OCI-LY1 (cell line): ENCODE measurements at regions not wholly inside any gene's neighbourhood (a gene's known extent, or its start where the extent isn't known, plus 50 kb on each side); places are given as distances from the start of the nearest gene placed in this dataset.

Source experiments
- H2AFZ ChIP-seq: fragments of 200-600 bp; sonication (generic), shearing (Covaris generic); 2 replicates; pipeline ENCODE4 v1.6.0; 2014; ENCODE audit warnings: antibody characterized with exemption, mild to moderate bottlenecking, low read length
- H3F3A ChIP-seq: fragments of 200-600 bp; sonication (generic), shearing (Covaris generic); 2 replicates; pipeline ENCODE4 v1.6.0; 2014; ENCODE audit warnings: mild to moderate bottlenecking, antibody characterized with exemption, low read length, moderate library complexity; ENCODE audit not compliant: insufficient read depth
- H3K27ac ChIP-seq: fragments of 200-600 bp; sonication (generic); 2 replicates; pipeline ENCODE4 v1.5.1; 2014; ENCODE audit warnings: low read length, mixed run types, mild to moderate bottlenecking, low read depth; ENCODE audit not compliant: poor library complexity, severe bottlenecking
- H3K27me3 ChIP-seq: fragments of 200-600 bp; sonication (generic); 2 replicates; pipeline ENCODE4 v1.6.0; 2014; ENCODE audit warnings: antibody characterized with exemption, mild to moderate bottlenecking, low read length, moderate library complexity; ENCODE audit not compliant: insufficient read depth
- H3K36me3 ChIP-seq: fragments of 200-600 bp; sonication (generic); 2 replicates; pipeline ENCODE4 v1.6.1; 2014; ENCODE audit warnings: mild to moderate bottlenecking, antibody characterized with exemption, low read length, moderate library complexity, mixed read lengths; ENCODE audit not compliant: insufficient read depth
- H3K4me1 ChIP-seq: fragments of 200-600 bp; sonication (generic); 2 replicates; pipeline ENCODE4 v1.5.1; 2014; ENCODE audit warnings: mild to moderate bottlenecking, low read length, moderate library complexity; ENCODE audit not compliant: insufficient read depth, severe bottlenecking
- H3K4me2 ChIP-seq: fragments of 200-600 bp; sonication (generic), shearing (Covaris generic); 2 replicates; pipeline ENCODE4 v1.6.1; 2014; ENCODE audit warnings: low read length
- H3K4me3 ChIP-seq: fragments of 200-600 bp; sonication (generic); 2 replicates; pipeline ENCODE4 v1.5.1; 2014; ENCODE audit warnings: low read length, low read depth, mild to moderate bottlenecking, mixed read lengths; ENCODE audit not compliant: poor library complexity, severe bottlenecking
- H3K79me2 ChIP-seq: fragments of 200-600 bp; shearing (Covaris generic); 2 replicates; pipeline ENCODE4 v1.6.1; 2016; ENCODE audit warnings: mixed run types, low read length, mixed read lengths; ENCODE audit not compliant: insufficient read depth
- H3K9ac ChIP-seq: fragments of 200-600 bp; sonication (generic), shearing (Covaris generic); 2 replicates; pipeline ENCODE4 v1.6.1; 2014; ENCODE audit warnings: mild to moderate bottlenecking, low read length, mixed read lengths
- H3K9me2 ChIP-seq: fragments of 200-600 bp; sonication (generic), shearing (Covaris generic); 2 replicates; pipeline ENCODE4 v1.6.1; 2014; ENCODE audit warnings: low read depth, mild to moderate bottlenecking, low read length, mixed read lengths
- H3K9me3 ChIP-seq: fragments of 200-600 bp; shearing (Covaris generic); 2 replicates; pipeline ENCODE4 v1.6.1; 2014; ENCODE audit warnings: low read length, mixed read lengths
- H4K20me1 ChIP-seq: fragments of 200-600 bp; sonication (generic), shearing (Covaris generic); 2 replicates; pipeline ENCODE4 v1.6.0; 2016; ENCODE audit warnings: mild to moderate bottlenecking, low read length; ENCODE audit not compliant: insufficient read depth
- EZH2 ChIP-seq: fragments of 200-600 bp; sonication (generic), shearing (Covaris generic); IDR thresholded peaks from 2 replicates; pipeline ENCODE4 v1.8.0; 2017; ENCODE audit warnings: borderline replicate concordance, mixed run types, mild to moderate bottlenecking, antibody characterized with exemption, low read length, moderate library complexity, mixed read lengths
- TF ChIP-seq, protein P1 (sequence below): fragments of 200-600 bp; sonication (generic), shearing (Covaris generic); IDR thresholded peaks from 2 replicates; pipeline ENCODE4 v1.5.1; 2017; ENCODE audit warnings: mild to moderate bottlenecking, antibody characterized with exemption, low read length, moderate library complexity, mixed read lengths

DNA sequence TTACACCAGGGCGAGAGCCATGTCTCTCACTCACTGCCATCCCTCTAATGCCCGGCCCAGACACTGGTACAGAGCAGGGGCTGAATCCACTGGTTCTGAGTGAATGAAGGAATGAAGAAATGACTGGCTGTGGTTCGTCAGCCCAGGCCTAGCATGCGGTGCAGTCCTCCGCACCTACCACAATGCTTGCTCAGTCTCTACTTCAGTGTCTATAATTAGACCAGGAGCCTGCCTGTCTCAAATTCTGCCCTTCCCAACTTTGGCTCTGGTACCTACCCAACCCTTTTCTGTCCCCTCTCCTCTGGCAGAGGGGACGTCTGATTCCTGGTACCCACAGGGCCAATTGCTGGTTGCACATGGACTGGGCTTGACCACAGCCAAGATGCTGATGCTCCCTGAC, 118.2 kb upstream of the GRIK3 start:
- Histone ChIP-seq H2AFZ (no peak overlapping the region), H3F3A (no peaks in the 10 kb centered on the region), H3K36me3 (no peaks in the 10 kb centered on the region), H3K4me2 (no peak overlapping the region), H3K9me2 (no peaks in the 10 kb centered on the region), H3K9me3 (no peaks in the 10 kb centered on the region), H3K27me3 (no peaks in the 10 kb centered on the region), H4K20me1 (no peaks in the 10 kb centered on the region), H3K27ac (no peak overlapping the region), H3K4me1 (no peaks in the 10 kb centered on the region), H3K79me2 (no peaks in the 10 kb centered on the region), H3K4me3 (no peak overlapping the region), H3K9ac (no peak overlapping the region)
- TF ChIP-seq, protein P1, sequence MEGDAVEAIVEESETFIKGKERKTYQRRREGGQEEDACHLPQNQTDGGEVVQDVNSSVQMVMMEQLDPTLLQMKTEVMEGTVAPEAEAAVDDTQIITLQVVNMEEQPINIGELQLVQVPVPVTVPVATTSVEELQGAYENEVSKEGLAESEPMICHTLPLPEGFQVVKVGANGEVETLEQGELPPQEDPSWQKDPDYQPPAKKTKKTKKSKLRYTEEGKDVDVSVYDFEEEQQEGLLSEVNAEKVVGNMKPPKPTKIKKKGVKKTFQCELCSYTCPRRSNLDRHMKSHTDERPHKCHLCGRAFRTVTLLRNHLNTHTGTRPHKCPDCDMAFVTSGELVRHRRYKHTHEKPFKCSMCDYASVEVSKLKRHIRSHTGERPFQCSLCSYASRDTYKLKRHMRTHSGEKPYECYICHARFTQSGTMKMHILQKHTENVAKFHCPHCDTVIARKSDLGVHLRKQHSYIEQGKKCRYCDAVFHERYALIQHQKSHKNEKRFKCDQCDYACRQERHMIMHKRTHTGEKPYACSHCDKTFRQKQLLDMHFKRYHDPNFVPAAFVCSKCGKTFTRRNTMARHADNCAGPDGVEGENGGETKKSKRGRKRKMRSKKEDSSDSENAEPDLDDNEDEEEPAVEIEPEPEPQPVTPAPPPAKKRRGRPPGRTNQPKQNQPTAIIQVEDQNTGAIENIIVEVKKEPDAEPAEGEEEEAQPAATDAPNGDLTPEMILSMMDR = no peak
- TF ChIP-seq EZH2 = no peak

- H3F3A ChIP-seq = no peaks in the 10 kb centered on the region
- TF ChIP-seq, protein P1 = no peak
- no peak for TF ChIP-seq EZH2
Observed at GRCh38 chr1:37153116-37154100, 119.1 kb upstream of the GRIK3 start.

GRCh38 chr1:37156646-37157045, 122.3 kb upstream of the GRIK3 start:
- no peak overlapping the region for H3K4me2 ChIP-seq
- H3F3A ChIP-seq = no peaks in the 10 kb centered on the region
- no peaks in the 10 kb centered on the region for H3K27me3 ChIP-seq
- H3K9me3 ChIP-seq = no peaks in the 10 kb centered on the region
- no peak overlapping the region for H3K27ac ChIP-seq
- H2AFZ ChIP-seq = no peak overlapping the region
- no peaks in the 10 kb centered on the region for H3K4me1 ChIP-seq
- H3K9me2 ChIP-seq = no peaks in the 10 kb centered on the region
- no peak overlapping the region for H3K9ac ChIP-seq
- no peaks in the 10 kb centered on the region for H3K36me3 ChIP-seq
- no peak for TF ChIP-seq EZH2
- H3K4me3 ChIP-seq = no peak overlapping the region
- no peaks in the 10 kb centered on the region for H4K20me1 ChIP-seq
- H3K79me2 ChIP-seq = no peaks in the 10 kb centered on the region

More at GRCh38 chr1:37153116-37154100, 119.1 kb upstream of the GRIK3 start:
- H3K79me2 ChIP-seq = no peaks in the 10 kb centered on the region
- no peak overlapping the region for H3K4me2 ChIP-seq
- no peak overlapping the region for H3K27ac ChIP-seq
- no peaks in the 10 kb centered on the region for H3K9me2 ChIP-seq
- H2AFZ ChIP-seq = no peak overlapping the region
- no peak overlapping the region for H3K9ac ChIP-seq
- H3K4me3 ChIP-seq = no peak overlapping the region
- no peaks in the 10 kb centered on the region for H3K4me1 ChIP-seq
- no peaks in the 10 kb centered on the region for H4K20me1 ChIP-seq
- no peaks in the 10 kb centered on the region for H3K27me3 ChIP-seq
- no peaks in the 10 kb centered on the region for H3K36me3 ChIP-seq
- no peaks in the 10 kb centered on the region for H3K9me3 ChIP-seq
